ENCODE measurements at regions not wholly inside any gene's neighbourhood (a gene's known extent, or its start where the extent isn't known, plus 50 kb on each side); places are given as distances from the start of the nearest gene placed in this dataset.

DNA sequence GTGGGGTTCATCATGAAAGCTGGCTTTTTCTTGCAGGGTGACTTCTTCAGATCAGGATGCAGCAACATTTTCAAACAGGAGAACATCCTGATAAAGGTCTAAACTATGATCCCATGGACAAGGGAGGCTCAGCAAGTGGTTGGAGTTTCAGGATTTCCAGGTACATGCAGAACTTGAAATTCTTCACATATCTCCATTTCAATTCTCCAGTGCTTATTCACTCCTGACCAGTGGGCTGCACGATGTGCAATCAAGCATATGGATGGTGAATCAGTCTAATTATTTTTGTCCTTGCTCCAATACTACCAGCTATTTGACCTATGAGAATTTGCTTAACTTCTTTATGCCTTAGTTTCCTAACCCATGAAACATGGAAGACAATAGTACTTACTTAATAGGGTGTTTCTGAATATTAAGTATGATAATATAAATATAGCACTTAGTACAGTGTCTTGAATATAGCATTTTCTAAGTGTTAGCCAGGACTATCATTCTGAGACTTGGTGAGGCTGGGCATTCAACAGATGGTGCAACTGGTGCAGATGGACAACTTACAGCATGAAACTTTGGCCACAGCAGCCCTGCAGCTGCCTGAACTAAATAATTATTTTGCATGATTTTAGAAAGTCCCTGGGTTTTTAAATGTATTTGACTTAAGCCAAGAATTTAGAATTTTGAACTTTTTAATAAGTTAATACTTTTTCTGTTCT, 92.4 kb downstream of the HPGD start:
- ATAC-seq (no peak), DNase-seq (ENCODE audit: low read depth, low spot score) (no peak)
- Histone ChIP-seq H3K27me3 (ENCODE audit: control insufficient read depth, insufficient read depth, low read length) (no peaks in the 10 kb centered on the region), H3K27ac (ENCODE audit: low read length) (no peak overlapping the region), H3K4me1 (ENCODE audit: control insufficient read depth, insufficient read depth, low read length) (no peaks in the 10 kb centered on the region), H3K4me3 (ENCODE audit: low read depth in 2 of 2, low read length in 2 of 2) (no peak overlapping the region), H3K9me3 (ENCODE audit: control insufficient read depth, insufficient read depth, low read depth, low read length) (no peaks in the 10 kb centered on the region), H3K36me3 (ENCODE audit: control insufficient read depth, insufficient read depth, low read length) (no peaks in the 10 kb centered on the region)
- in situ Hi-C loops (cut with HindIII; ENCODE audit: low pct_unique_long_range_greater_than_20kb, low sequenced_read_pairs) (no loop called here), intact Hi-C loops (cut with micrococcal nuclease; ENCODE audit: unreplicated experiment) (no loop called here)
- ChIA-PET CTCF (no interaction called here), POLR2A (no interaction called here)
- TF ChIP-seq CTCF (IDR thresholded peaks at IDR 0.05) (no peak), POLR2AphosphoS5 (IDR thresholded peaks at IDR 0.05; ENCODE audit: low read depth, low read length) (no peak)
- no TSS peak for BruUV-seq (replicated peaks)

GRCh38 chr4:174427571-174428140, 94.6 kb downstream of the HPGD start:
- no peak overlapping the region for H3K27ac ChIP-seq (ENCODE audit: low read length)
- no peak for DNase-seq (ENCODE audit: low read depth, low spot score)
- ChIA-PET CTCF (no interaction called here), POLR2A (no interaction called here)
- no peaks in the 10 kb centered on the region for H3K9me3 ChIP-seq (ENCODE audit: control insufficient read depth, insufficient read depth, low read depth, low read length)
- no peaks in the 10 kb centered on the region for H3K36me3 ChIP-seq (ENCODE audit: control insufficient read depth, insufficient read depth, low read length)
- in situ Hi-C loops (cut with HindIII; ENCODE audit: low pct_unique_long_range_greater_than_20kb, low sequenced_read_pairs), result no loop called here
- H3K27me3 ChIP-seq (ENCODE audit: control insufficient read depth, insufficient read depth, low read length), result no peaks in the 10 kb centered on the region
- no peaks in the 10 kb centered on the region for H3K4me1 ChIP-seq (ENCODE audit: control insufficient read depth, insufficient read depth, low read length)
- no TSS peak for BruUV-seq (replicated peaks)
- TF ChIP-seq CTCF (IDR thresholded peaks at IDR 0.05), result no peak
- TF ChIP-seq, protein P1, sequence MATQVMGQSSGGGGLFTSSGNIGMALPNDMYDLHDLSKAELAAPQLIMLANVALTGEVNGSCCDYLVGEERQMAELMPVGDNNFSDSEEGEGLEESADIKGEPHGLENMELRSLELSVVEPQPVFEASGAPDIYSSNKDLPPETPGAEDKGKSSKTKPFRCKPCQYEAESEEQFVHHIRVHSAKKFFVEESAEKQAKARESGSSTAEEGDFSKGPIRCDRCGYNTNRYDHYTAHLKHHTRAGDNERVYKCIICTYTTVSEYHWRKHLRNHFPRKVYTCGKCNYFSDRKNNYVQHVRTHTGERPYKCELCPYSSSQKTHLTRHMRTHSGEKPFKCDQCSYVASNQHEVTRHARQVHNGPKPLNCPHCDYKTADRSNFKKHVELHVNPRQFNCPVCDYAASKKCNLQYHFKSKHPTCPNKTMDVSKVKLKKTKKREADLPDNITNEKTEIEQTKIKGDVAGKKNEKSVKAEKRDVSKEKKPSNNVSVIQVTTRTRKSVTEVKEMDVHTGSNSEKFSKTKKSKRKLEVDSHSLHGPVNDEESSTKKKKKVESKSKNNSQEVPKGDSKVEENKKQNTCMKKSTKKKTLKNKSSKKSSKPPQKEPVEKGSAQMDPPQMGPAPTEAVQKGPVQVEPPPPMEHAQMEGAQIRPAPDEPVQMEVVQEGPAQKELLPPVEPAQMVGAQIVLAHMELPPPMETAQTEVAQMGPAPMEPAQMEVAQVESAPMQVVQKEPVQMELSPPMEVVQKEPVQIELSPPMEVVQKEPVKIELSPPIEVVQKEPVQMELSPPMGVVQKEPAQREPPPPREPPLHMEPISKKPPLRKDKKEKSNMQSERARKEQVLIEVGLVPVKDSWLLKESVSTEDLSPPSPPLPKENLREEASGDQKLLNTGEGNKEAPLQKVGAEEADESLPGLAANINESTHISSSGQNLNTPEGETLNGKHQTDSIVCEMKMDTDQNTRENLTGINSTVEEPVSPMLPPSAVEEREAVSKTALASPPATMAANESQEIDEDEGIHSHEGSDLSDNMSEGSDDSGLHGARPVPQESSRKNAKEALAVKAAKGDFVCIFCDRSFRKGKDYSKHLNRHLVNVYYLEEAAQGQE (IDR thresholded peaks at IDR 0.05; ENCODE audit: insufficient read depth in 1 of 2, low read depth in 2 of 2, low read length in 1 of 2), result no peak
- no peak for TF ChIP-seq TCF7L2 (IDR thresholded peaks at IDR 0.05; ENCODE audit: low read depth, low read length)
- TF ChIP-seq SIN3A (IDR thresholded peaks at IDR 0.05; ENCODE audit: borderline replicate concordance, insufficient read depth, low read depth, low read length), result no peak
- no peak for TF ChIP-seq POLR2AphosphoS5 (IDR thresholded peaks at IDR 0.05; ENCODE audit: low read depth, low read length)
- intact Hi-C loops (cut with micrococcal nuclease; ENCODE audit: unreplicated experiment), result no loop called here
- no peak overlapping the region for H3K4me3 ChIP-seq (ENCODE audit: low read depth in 2 of 2, low read length in 2 of 2)
- no peak for ATAC-seq

Measured in Panc1 (cell line).